Activated CD4-positive, alpha-beta T cell treated with anti-CD3 and anti-CD28 coated beads, Interleukin-2, amount 50 U/mL, for 24 hours (primary cell): ENCODE measurements at regions not wholly inside any gene's neighbourhood (a gene's known extent, or its start where the extent isn't known, plus 50 kb on each side); places are given as distances from the start of the nearest gene placed in this dataset.

ENCODE experiments used
- DNase-seq, 2 donors: peaks; one replicate each; pipeline ENCODE4 v3.0.0-alpha.2; 2020; ENCODE audit warnings: low read depth in 1 of 2, low spot score in 1 of 2

DNA sequence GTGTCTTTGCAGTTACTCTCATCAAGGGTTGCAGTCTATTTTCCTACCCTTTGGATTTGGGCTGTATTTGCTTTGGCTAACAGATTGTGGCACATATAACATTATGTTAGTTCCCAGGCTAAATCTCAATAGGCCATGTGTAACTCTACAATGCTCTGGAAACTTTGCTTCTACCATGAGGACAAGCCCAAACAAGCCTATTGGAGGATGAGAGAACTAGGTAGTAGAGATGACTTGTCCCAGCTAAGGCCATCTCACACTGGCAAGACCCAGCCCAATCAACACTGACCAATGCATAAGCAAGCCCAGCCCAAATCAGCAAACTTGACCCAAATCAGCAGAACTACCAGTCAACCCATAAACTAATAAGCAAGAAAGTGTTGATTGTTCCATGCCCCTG, 311.8 kb downstream of the NDFIP2 start:
- no peak for DNase-seq

DNA sequence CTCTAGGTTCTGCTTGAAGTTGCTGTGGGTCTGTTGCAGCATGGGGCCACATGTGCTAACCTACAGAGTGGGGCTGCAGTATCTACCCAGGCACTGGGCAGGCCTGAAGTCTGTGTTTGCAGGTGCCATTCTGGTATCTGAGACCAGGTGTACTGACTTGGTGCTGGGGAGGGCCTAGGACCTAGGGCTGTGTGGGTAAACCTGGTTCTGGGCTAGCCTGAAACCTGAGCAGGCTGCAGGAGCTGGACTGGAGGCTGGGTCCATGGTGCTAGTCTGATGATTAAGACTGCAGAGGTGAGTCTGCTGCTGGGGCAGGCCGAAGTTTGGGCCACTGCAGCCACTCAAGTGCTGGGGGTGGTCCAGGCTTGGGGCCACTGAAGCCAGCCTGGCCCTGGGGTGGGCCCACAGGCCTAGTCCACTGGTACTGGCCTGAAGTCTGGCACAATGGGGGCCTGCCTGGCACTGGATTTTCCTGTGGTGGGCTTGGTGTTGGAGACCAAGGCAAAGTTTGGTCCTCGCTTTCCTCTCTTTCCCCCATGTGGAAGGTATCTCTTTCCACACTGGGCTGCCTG, 310.6 kb downstream of the NDFIP2 start:
- DNase-seq, result no peak

DNA sequence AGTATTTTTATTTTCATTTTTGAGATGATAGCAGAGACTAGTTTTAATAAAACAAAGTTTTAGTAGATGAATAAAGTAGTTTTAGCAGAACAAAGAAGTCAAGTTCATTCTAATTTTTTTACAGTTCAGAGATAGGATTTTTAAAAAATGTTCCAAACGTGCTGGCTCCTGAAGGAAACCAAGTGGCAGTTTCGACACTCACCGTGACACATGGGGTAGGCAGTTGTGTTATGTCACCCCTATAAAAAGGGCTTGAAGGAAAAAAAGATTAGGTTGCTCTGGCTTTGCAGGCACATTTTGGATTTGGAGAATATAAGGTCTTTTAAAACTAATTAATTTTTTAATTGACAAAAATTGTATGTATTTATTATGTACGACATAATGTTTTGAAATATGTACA, 305.2 kb downstream of the NDFIP2 start:
- no peak for DNase-seq

- DNase-seq, result no peak
Measured at GRCh38 chr13:79782541-79783205, 301.7 kb downstream of the NDFIP2 start.

DNA sequence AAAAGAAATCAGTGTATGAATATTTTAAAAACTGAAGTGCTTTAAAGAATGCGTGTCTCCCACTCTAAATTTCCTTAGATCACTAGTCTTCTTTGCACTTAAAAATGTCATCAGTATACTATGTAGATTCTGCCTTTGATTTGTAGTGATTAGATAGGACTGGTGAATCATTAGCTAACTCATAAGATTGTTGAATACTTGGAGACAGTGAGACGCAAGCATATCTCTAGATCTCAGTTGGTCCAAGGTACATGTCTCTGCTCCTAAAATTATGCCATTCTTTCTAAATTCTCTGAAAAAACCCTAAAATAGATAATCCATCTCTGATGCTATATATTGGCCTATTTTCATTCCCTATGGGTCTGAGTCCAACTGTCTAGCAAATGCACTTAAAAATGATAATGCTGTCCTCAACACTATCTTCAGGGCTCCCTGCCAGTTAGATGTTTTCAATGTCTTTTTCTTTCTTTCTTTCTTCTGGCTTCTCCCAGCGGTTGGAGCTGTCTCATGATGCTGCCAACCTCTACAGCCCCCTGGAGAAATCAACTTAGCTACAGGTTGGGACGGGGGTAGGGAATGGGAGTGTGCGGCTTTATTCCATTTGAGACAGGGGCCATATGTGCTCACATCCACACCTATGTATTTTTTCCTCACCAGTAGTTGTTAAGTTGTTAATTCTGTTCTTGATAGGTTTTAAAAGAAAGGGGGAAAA, 301.0 kb downstream of the NDFIP2 start:
- no peak for DNase-seq

DNA sequence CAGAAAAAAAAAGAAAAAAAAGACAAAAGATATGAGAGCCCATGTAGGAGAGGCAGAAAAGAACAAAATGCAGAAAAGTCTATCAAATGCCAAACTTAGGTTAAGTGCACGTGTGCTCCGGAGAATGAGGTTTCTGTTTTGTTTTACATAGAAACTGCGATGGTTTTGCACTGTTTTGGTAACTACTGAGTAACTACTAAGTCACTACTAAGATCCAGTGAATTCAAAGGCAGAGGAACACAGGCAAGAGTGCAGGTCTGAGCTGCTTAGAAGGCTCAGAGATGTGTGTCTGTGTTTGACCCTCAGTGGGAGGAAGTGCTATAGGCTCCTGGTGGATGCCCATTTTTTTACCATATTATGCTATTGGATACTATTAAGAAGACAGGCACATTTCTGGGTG, 299.3 kb downstream of the NDFIP2 start:
- no peak for DNase-seq

DNA sequence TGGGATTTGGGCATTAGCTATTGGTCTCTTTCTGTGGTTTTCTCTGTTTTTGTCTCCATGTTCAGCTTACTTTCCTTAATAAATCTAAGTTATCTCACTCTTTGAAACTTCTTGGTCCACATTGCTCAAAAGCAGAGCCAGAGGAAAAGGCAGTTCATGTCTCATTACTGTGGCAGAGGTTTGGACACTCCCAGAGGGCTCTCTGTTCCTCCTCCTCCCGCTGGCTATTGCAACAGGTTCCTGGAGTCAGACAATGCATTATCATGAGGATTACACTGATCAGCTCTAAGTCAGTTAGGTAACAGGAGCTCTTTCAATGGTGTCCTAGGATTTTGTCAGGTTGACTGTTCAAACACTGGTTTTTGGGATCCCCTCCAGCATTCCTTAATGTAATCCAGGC, 298.8 kb downstream of the NDFIP2 start:
- DNase-seq, result no peak

DNA sequence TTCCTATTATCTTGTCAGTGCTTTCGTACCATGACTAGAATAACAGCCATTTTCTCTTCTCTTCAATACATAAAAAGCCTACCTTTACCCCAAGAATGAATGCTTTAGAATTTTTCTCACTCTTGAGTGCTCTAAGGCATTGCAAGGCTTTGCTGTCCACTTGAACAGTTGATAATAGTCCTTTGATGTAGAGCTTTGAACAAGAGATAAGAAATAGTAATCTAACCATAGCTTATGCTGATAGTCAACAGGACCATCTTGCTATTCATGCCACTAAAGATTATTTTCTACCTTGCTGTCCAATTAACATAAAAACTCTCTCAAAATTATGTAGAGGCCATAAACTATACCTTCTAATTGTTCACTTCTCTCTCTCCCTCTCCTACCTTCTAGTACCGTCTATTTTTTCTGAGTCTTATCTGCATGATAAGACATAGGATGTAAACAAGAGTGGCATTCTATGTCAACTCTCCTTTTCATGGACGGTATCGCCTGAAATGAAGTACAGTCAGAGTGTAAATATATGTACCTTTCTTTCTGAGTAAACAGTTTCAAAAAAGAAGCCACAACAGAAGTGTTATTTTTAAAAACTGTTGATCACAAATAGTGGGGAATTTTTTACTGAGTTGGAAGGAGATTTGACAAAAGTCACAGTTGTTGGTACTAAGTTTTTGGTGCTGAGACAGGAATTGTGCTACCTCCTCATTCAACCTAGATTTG, 297.9 kb downstream of the NDFIP2 start:
- no peak for DNase-seq

- no peak for DNase-seq
Measured at GRCh38 chr13:79777504-79777903, 296.5 kb downstream of the NDFIP2 start.

GRCh38 chr13:79776531-79777295, 295.8 kb downstream of the NDFIP2 start:
- no peak for DNase-seq

DNA sequence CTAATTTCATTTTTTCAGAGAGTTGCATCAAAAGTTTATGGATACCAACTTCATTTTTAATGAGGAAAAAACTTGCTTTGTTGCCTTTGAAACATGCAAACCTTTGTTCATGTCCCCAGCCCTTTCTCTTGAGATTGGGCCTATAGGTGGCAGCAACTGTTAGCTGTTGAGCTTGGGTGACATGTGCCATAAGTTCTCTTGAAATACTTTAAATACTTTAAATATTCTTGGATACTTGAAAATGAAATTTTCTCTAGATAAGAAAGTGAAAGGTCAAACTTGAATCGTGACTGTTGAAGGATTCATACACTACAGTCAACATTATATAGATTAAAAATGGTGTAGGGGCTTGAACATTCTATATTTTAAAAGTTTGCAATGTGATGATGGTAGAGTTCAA, 294.9 kb downstream of the NDFIP2 start:
- no peak for DNase-seq

- no peak for DNase-seq
Measured at GRCh38 chr13:79772811-79773210, 291.9 kb downstream of the NDFIP2 start.

GRCh38 chr13:79771493-79771892, 290.5 kb downstream of the NDFIP2 start:
- DNase-seq, result no peak

DNA sequence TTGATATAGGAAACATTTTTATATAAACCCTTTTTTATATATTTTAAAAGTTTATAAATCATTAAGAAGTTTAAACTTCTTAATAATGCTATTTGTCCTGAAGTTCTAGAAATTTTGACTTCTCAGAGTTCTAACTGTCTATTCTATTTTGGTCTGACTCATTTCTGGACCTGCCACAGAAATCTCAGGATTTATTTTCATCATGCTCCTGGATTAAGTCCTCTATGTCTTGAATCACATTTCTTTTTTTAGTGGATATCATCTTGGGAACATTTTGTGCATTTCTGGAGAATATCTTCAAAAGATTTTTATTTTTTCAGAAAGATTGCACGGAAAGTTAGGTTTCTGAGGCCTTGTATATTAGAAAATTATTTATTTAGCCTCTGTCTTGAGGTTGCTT, 289.1 kb downstream of the NDFIP2 start:
- DNase-seq, result no peak

- no peak for DNase-seq
Measured at GRCh38 chr13:79767126-79767525, 286.2 kb downstream of the NDFIP2 start.

DNA sequence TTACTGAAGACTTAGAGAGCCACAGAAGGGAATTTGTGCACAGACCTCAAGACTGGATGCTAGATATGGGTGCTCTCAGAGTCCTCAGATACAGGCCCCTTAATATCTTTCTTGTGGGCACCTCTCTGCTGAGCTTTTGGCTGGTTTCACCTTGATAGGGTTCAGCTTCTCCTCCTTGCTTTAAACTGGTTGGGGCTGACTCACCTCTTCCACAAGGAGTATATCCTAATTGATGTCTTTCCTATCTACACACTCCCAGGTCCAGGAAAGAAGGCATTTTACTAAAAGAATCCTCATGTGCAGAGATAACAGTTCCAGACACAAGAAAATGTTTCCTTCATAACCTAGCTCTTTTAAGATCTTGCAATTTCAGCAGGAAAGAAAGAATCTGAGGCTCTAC, 284.4 kb downstream of the NDFIP2 start:
- no peak for DNase-seq

DNA sequence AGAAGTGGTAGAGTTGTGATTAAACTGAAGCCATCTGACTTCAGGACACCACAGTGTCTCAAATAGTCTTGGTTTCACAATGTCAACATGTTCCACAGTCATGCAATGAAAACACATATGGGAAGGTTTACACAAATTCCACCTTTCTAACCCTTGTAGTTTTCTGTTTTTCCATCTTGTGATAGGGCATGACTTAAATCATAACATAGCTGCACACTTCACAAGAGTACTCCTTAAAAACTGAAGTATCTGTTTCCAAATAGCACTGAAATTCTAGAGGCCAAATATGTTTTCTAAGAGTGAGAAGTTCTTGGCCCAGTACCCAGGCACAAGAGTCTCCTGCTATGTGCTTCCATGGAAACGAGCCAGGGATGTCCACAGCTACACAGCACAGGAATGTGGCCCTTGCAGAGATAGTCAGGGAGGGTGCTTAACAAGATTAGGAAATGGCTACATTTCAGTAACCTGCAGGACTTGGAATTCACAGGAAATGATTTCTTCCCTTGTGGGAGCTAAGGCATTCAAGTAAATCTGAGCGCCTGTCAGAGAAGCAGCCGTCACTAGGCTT, 269.1 kb downstream of the NDFIP2 start:
- no peak for DNase-seq

DNA sequence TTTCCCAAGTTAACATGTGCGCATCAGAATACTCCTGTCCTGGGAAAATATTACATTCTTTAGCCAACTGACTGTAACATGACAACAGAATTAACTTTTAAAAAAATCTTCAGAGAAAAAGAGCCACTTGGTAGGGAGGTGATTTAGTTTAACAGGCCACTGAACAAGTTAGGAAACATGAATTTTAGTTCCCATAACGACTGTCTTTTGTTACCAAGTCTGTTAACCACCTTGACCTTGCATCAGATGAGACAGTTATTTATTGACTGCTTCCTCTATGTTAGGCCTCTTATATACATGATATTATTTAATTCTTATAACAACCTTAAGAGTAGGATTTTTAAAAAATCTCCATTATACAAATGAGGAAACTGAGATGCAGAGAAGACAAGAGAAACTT, 268.6 kb downstream of the NDFIP2 start:
- no peak for DNase-seq

GRCh38 chr13:79745081-79745480, 264.1 kb downstream of the NDFIP2 start:
- DNase-seq, result no peak

GRCh38 chr13:79742923-79743322, 262.0 kb downstream of the NDFIP2 start:
- DNase-seq, result no peak

DNA sequence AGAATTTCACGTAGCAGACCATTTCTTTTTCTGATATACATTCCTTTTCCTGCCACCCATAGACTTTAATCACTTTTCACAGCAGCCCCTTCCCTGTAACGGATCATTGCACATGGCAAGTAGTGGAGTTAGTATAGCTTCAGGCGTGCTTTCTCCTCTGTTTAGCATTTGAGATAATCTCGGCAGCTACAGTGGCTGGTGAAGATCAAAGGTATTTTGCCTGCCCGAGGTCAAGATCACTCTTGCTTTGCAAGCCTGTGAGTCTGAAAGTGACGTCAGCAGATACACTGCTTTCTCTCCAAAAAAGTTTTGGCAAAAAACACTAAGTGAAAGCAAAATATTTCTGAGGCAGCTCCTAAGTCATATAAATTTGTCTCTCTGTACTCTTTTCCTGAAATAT, 260.0 kb downstream of the NDFIP2 start:
- no peak for DNase-seq
